ENCODE measurements at regions not wholly inside any gene's neighbourhood (a gene's known extent, or its start where the extent isn't known, plus 50 kb on each side); places are given as distances from the start of the nearest gene placed in this dataset.

- H3K36me3 ChIP-seq, result no peaks in the 10 kb centered on the region
- TF ChIP-seq CTCF (IDR thresholded peaks at IDR 0.05), result no peak
Measured at GRCh38 chr6:74939151-74939708, 266.6 kb downstream of the COL12A1 start.

GRCh38 chr6:74937936-74938335 lies 267.9 kb downstream of the COL12A1 start:
- Histone ChIP-seq H3K9me3 (no peaks in the 10 kb centered on the region), H3K4me3 (no peak overlapping the region)
- no peak for ATAC-seq (ENCODE audit: insufficient number of reproducible peaks, low FRiP score, low read depth)

More at GRCh38 chr6:74939151-74939708, 266.6 kb downstream of the COL12A1 start:
- H3K27me3 ChIP-seq (replicated peaks; ENCODE audit: insufficient read depth), result no peaks in the 10 kb centered on the region
- H3K9me3 ChIP-seq, result no peaks in the 10 kb centered on the region
- H3K27ac ChIP-seq, result no peak overlapping the region
- no peak overlapping the region for H3K4me3 ChIP-seq
- ATAC-seq (ENCODE audit: insufficient number of reproducible peaks, low FRiP score, low read depth), result no peak
- H3K4me1 ChIP-seq (ENCODE audit: control insufficient read depth in 1 of 2, low read depth in 2 of 2), result peaks cover 12 to 21% of the 10 kb centered on the region in 2 donors
- no peak for DNase-seq (ENCODE audit: low spot score)

DNA sequence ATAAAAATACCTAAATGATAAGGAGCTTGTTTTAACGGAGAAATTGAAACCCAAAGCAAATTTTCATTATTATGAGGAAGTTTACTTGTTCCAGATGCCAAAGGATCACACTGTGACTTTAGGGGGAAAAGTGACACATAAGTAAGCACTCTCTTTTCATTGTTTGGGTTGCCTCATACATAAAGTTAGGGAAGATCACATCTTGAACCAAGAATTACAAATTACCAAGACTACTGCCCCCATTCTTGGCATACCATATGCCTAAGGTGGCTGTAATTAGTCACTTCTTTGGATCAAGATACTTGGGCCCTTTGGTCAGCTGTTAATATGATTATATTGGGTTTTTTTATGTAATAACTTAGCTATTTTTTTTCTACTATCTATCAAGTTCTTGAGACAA lies 269.0 kb downstream of the COL12A1 start:
- no peaks in the 10 kb centered on the region for H3K27me3 ChIP-seq (replicated peaks; ENCODE audit: insufficient read depth)
- peak overlapping the region in 1 of 2 donors; percentile 21 for H3K27ac ChIP-seq

More at GRCh38 chr6:74937936-74938335, 267.9 kb downstream of the COL12A1 start:
- Histone ChIP-seq H3K36me3 (no peaks in the 10 kb centered on the region), H3K27me3 (replicated peaks; ENCODE audit: insufficient read depth) (no peaks in the 10 kb centered on the region), H3K27ac (no peak overlapping the region), H3K4me1 (ENCODE audit: control insufficient read depth in 1 of 2, low read depth in 2 of 2) (peaks cover 12 to 21% of the 10 kb centered on the region in 2 donors)
- no peak for DNase-seq (ENCODE audit: low spot score)
- TF ChIP-seq CTCF (IDR thresholded peaks at IDR 0.05), result no peak

DNA sequence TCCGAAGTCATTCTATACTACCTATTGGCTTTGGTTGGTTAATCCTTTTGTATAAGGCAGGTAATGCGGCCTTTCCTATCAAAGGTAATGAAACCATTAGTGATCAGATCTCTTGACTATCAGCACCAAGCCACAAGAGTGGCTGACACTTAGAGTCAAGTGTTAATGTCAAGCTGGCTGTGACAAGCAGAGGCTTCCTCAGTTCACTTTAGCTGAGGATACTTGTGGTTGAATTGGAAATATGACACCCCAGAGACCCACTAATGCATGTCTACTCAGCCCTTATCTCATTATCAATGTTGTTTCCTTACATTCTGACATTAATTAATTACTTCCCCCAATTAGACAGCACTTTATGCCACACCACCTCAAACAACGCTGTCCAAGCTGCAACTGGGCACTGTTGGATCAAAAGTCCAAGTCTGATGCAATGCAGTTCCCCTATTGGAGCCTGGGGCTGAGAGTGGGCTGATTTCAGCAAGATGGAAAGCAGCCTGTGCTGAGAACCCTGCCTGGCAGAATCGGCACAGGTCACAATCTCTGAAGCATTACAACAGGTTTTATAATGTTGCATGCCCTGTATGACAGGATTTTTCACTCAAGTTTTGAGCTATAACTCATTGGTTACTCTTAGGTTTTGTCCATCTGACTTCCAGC lies 273.5 kb downstream of the COL12A1 start:
- no peak for DNase-seq (ENCODE audit: low spot score)
- no peaks in the 10 kb centered on the region for H3K27me3 ChIP-seq (replicated peaks; ENCODE audit: insufficient read depth)
- ATAC-seq (ENCODE audit: insufficient number of reproducible peaks, low FRiP score, low read depth), result no peak
- no peaks in the 10 kb centered on the region for H3K9me3 ChIP-seq
- H3K4me3 ChIP-seq, result no peak overlapping the region
- H3K27ac ChIP-seq, result peak overlapping the region in 1 of 2 donors; percentile 46
- peaks cover 19 to 28% of the 10 kb centered on the region in 2 donors for H3K4me1 ChIP-seq (ENCODE audit: control insufficient read depth in 1 of 2, low read depth in 2 of 2)
- no peaks in the 10 kb centered on the region for H3K36me3 ChIP-seq
- TF ChIP-seq CTCF (IDR thresholded peaks at IDR 0.05), result no peak

More for the DNA sequence above, 269.0 kb downstream of the COL12A1 start:
- no peak for ATAC-seq (ENCODE audit: insufficient number of reproducible peaks, low FRiP score, low read depth)
- peaks cover 19 to 31% of the 10 kb centered on the region in 2 donors for H3K4me1 ChIP-seq (ENCODE audit: control insufficient read depth in 1 of 2, low read depth in 2 of 2)
- DNase-seq (ENCODE audit: low spot score), result no peak
- H3K36me3 ChIP-seq, result no peaks in the 10 kb centered on the region
- no peak overlapping the region for H3K4me3 ChIP-seq
- H3K9me3 ChIP-seq, result no peaks in the 10 kb centered on the region
- TF ChIP-seq CTCF (IDR thresholded peaks at IDR 0.05), result no peak

DNA sequence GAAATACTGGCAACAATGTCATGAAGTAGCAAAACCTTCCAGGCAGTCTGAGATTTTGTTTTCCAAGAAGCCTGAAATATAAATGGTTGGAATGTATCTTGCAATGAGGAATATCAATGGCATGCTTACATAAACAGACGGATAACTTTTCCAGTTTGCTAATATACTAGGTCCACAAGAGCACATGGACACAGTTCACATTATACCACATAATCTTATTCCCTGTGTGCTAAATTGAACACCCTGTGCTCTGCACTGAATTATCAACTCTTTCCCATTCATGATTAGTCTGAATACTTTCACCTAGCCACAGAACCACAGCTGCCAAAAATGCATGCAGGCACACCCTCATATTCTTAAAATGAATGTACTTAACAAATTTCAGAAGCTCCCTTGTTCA lies 274.3 kb downstream of the COL12A1 start:
- no peak for TF ChIP-seq CTCF (IDR thresholded peaks at IDR 0.05)
- DNase-seq (ENCODE audit: low spot score) (no peak), ATAC-seq (ENCODE audit: insufficient number of reproducible peaks, low FRiP score, low read depth) (peak; percentile 78)
- Histone ChIP-seq H3K36me3 (no peaks in the 10 kb centered on the region), H3K4me3 (no peak overlapping the region), H3K9me3 (no peaks in the 10 kb centered on the region), H3K4me1 (ENCODE audit: control insufficient read depth in 1 of 2, low read depth in 2 of 2) (peaks cover 16 to 20% of the 10 kb centered on the region in 2 donors), H3K27ac (peak overlapping the region; percentile 35 to 46), H3K27me3 (replicated peaks; ENCODE audit: insufficient read depth) (no peaks in the 10 kb centered on the region)

Measured in thoracic aorta (tissue), 2 donors.